ENCODE measurements at regions not wholly inside any gene's neighbourhood (a gene's known extent, or its start where the extent isn't known, plus 50 kb on each side); places are given as distances from the start of the nearest gene placed in this dataset.

DNA sequence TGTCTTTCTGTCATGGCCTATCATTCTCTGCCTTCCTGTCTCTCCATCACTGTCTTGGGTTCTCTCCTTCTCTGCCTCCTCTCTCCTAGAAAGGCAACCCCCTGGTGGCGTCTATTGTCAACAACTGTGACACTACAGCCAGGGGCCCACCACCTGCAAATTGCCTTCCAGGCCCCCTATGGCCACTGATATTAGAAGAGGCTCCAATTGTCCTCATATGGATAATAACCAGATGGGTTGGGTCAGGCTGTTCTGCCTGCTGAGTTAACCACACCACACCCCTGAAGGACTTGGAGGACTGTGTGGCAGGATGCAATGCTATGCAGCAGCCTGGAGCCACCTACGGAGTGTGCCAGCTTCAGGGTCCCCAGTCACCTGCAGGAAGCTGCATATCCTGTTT is 665.0 kb downstream of the NTRK3 start:
- TF ChIP-seq, protein P1, sequence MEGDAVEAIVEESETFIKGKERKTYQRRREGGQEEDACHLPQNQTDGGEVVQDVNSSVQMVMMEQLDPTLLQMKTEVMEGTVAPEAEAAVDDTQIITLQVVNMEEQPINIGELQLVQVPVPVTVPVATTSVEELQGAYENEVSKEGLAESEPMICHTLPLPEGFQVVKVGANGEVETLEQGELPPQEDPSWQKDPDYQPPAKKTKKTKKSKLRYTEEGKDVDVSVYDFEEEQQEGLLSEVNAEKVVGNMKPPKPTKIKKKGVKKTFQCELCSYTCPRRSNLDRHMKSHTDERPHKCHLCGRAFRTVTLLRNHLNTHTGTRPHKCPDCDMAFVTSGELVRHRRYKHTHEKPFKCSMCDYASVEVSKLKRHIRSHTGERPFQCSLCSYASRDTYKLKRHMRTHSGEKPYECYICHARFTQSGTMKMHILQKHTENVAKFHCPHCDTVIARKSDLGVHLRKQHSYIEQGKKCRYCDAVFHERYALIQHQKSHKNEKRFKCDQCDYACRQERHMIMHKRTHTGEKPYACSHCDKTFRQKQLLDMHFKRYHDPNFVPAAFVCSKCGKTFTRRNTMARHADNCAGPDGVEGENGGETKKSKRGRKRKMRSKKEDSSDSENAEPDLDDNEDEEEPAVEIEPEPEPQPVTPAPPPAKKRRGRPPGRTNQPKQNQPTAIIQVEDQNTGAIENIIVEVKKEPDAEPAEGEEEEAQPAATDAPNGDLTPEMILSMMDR (IDR thresholded peaks at IDR 0.05) = no peak
- no peak for TF ChIP-seq POLR2A (IDR thresholded peaks at IDR 0.05)
- TF ChIP-seq POLR2AphosphoS5 (IDR thresholded peaks at IDR 0.05) = no peak

Data from prostate gland (tissue), 2 donors.